PC-3 (cell line): ENCODE measurements at regions not wholly inside any gene's neighbourhood (a gene's known extent, or its start where the extent isn't known, plus 50 kb on each side); places are given as distances from the start of the nearest gene placed in this dataset.

ENCODE experiments used
- ATAC-seq: fragments of 200-7000 bp; cut with Tn5 transposase; 2 replicates; pipeline ENCODE4 v1.9.1; 2020; ENCODE audit warnings: mild to moderate bottlenecking, moderate library complexity
- BruUV-seq: library from RNA; stranded (reverse); fragments of 400-500 nt; replicated peaks from 2 replicates; lab custom pipeline; 2021; lab: Mats Ljungman, UMichigan
- CTCF ChIA-PET: fragments of 300-600 bp; sonication (Branson Sonifier 250); formaldehyde crosslinking; loops from one replicate; lab custom pipeline; 2022; ENCODE audit warnings: antibody characterized with exemption; lab: Charles Lee
- POLR2A ChIA-PET: fragments of 300-600 bp; sonication (Branson Sonifier 250); formaldehyde crosslinking; loops from one replicate; lab custom pipeline; 2022; ENCODE audit warnings: antibody characterized with exemption; ENCODE audit not compliant: unreplicated experiment; lab: Charles Lee
- DNase-seq: peaks from one replicate; pipeline ENCODE4 v3.0.0-alpha.2; 2015
- H2AFZ ChIP-seq: fragments of 300-600 bp; sonication (generic); 2 replicates; pipeline ENCODE4 v1.6.0; 2016; ENCODE audit warnings: antibody characterized with exemption, low read length
- H3F3A ChIP-seq: fragments of 300-600 bp; sonication (generic); one replicate; pipeline ENCODE4 v1.6.0; 2017; ENCODE audit warnings: antibody characterized with exemption, low read length, control low read depth, mild to moderate bottlenecking; ENCODE audit not compliant: unreplicated experiment
- H3K27ac ChIP-seq: fragments of 300-600 bp; sonication (generic); 2 replicates; pipeline ENCODE4 v1.5.1; 2016; ENCODE audit warnings: mild to moderate bottlenecking, low read length
- H3K27me3 ChIP-seq: fragments of 300-600 bp; sonication (generic); 2 replicates; pipeline ENCODE4 v1.6.1; 2016; ENCODE audit warnings: low read length, mixed read lengths
- H3K36me3 ChIP-seq: fragments of 300-600 bp; sonication (generic); 2 replicates; pipeline ENCODE4 v1.6.1; 2016; ENCODE audit warnings: low read depth, mixed run types, low read length, mixed read lengths
- H3K4me1 ChIP-seq: fragments of 300-600 bp; sonication (generic); 2 replicates; pipeline ENCODE4 v1.5.1; 2016; ENCODE audit warnings: low read length; ENCODE audit not compliant: insufficient read depth
- H3K4me2 ChIP-seq: fragments of 300-600 bp; sonication (generic); 2 replicates; pipeline ENCODE4 v1.6.0; 2016; ENCODE audit warnings: low read length
- H3K4me3 ChIP-seq: fragments of 300-600 bp; sonication (generic); 2 replicates; pipeline ENCODE4 v1.5.1; 2016; ENCODE audit warnings: mild to moderate bottlenecking, low read length, mixed read lengths
- H3K79me2 ChIP-seq: fragments of 300-600 bp; sonication (generic); 2 replicates; pipeline ENCODE4 v1.6.1; 2017; ENCODE audit warnings: low read length, mixed read lengths
- H3K9ac ChIP-seq: fragments of 300-600 bp; sonication (generic); 2 replicates; pipeline ENCODE4 v1.6.0; 2016; ENCODE audit warnings: mild to moderate bottlenecking, low read length
- H3K9me2 ChIP-seq: fragments of 300-600 bp; sonication (generic); replicated peaks from 2 replicates; pipeline ENCODE4 v1.6.1; 2016; ENCODE audit warnings: mixed run types, low read length, mixed read lengths
- H3K9me3 ChIP-seq: fragments of 300-600 bp; sonication (generic); 2 replicates; pipeline ENCODE4 v1.6.1; 2016; ENCODE audit warnings: low read length, mixed read lengths
- H4K20me1 ChIP-seq: fragments of 300-600 bp; sonication (generic); 2 replicates; pipeline ENCODE4 v1.6.1; 2016; ENCODE audit warnings: low read length, mixed read lengths
- EZH2 ChIP-seq: fragments of 300-600 bp; sonication (generic); IDR thresholded peaks from one replicate; pipeline ENCODE4 v1.6.1; 2017; ENCODE audit warnings: antibody characterized with exemption, mild to moderate bottlenecking, low read length; ENCODE audit not compliant: unreplicated experiment
- EZH2phosphoT487 ChIP-seq: fragments of 300-600 bp; sonication (generic); IDR thresholded peaks from 2 replicates; pipeline ENCODE4 v1.6.1; 2018; ENCODE audit warnings: mild to moderate bottlenecking, antibody characterized with exemption, low read length, borderline replicate concordance
- intact Hi-C: fragments of 100-400 bp; cut with micrococcal nuclease; formaldehyde crosslinking; loops from 2 replicates; pipeline ENCODE4 v1.9.0; 2023
- TF ChIP-seq, protein P1 (sequence below): fragments of 300-600 bp; sonication (generic); conservative IDR thresholded peaks from 2 replicates; pipeline ENCODE4 v1.5.1; 2017; ENCODE audit warnings: antibody characterized with exemption, low read depth, mild to moderate bottlenecking, low read length

DNA sequence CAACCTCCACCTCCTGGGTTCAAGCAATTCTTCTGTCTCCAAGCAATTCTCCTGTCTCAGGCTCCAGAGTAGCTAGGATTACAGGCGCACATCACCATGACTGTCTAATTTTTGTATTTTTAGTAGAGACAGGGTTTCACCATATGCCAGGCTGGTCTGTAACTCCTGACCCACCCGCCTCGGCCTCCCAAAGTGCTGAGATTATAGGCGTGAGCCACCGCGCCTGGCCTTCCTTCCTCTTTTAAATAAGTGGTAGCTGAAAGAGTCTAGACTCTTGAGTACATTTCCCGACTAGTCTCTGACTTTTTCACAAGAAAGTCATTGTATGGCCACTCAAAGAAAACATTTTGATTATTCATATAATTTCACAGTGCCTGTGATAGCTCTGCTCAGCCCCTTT, 636.2 kb upstream of the ANKRD30A start:
- intact Hi-C loops, result no loop called here
- no peaks in the 10 kb centered on the region for H3K79me2 ChIP-seq

DNA sequence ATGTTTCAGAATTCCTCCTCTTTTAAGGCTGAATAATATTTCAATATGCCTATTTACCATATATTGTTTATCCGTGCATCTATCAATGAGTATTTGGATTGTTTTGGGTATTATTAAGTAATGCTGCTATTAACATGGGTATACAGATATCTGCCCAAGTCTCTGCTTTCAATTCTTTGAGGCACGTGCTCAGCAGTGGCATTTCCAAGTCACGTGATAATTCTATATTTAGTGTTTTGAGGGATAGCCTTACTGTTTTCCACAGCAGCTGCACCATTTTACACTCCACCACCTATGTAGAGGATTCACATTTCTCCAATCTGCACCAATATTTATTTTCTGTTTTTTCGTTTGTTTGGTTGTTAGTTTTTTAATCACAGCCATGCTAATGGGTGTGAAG, 636.8 kb upstream of the ANKRD30A start:
- peaks cover 44% of the 10 kb centered on the region for H3K4me1 ChIP-seq
- no peaks in the 10 kb centered on the region for H3K79me2 ChIP-seq
- H3K9me2 ChIP-seq, result no peaks in the 10 kb centered on the region
- H3K4me3 ChIP-seq, result no peak overlapping the region
- peaks cover 15% of the 10 kb centered on the region for H3F3A ChIP-seq
- TF ChIP-seq EZH2, result no peak
- TF ChIP-seq EZH2phosphoT487, result no peak
- TF ChIP-seq, protein P1, sequence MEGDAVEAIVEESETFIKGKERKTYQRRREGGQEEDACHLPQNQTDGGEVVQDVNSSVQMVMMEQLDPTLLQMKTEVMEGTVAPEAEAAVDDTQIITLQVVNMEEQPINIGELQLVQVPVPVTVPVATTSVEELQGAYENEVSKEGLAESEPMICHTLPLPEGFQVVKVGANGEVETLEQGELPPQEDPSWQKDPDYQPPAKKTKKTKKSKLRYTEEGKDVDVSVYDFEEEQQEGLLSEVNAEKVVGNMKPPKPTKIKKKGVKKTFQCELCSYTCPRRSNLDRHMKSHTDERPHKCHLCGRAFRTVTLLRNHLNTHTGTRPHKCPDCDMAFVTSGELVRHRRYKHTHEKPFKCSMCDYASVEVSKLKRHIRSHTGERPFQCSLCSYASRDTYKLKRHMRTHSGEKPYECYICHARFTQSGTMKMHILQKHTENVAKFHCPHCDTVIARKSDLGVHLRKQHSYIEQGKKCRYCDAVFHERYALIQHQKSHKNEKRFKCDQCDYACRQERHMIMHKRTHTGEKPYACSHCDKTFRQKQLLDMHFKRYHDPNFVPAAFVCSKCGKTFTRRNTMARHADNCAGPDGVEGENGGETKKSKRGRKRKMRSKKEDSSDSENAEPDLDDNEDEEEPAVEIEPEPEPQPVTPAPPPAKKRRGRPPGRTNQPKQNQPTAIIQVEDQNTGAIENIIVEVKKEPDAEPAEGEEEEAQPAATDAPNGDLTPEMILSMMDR, result no peak
- H4K20me1 ChIP-seq, result no peaks in the 10 kb centered on the region
- no peaks in the 10 kb centered on the region for H3K9me3 ChIP-seq
- POLR2A ChIA-PET, result no interaction called here
- ATAC-seq, result no peak
- no peak overlapping the region for H2AFZ ChIP-seq
- intact Hi-C loops, result no loop called here
- CTCF ChIA-PET, result interaction anchor here (0.8 kb wide), 1 partner anchor 188 kb away, joined by 6 read pairs; no protein-coding TSS in a partner anchor
- H3K27ac ChIP-seq, result no peak overlapping the region
- BruUV-seq, result no TSS peak
- no peak overlapping the region for H3K4me2 ChIP-seq
- no peaks in the 10 kb centered on the region for H3K36me3 ChIP-seq
- H3K9ac ChIP-seq, result no peak overlapping the region
- no peaks in the 10 kb centered on the region for H3K27me3 ChIP-seq
- no peak for DNase-seq

More for the DNA sequence above, 636.2 kb upstream of the ANKRD30A start:
- peak overlapping the region; percentile 18 for H2AFZ ChIP-seq
- no peak for TF ChIP-seq EZH2phosphoT487
- TF ChIP-seq, protein P1, result no peak
- no peak for TF ChIP-seq EZH2
- ChIA-PET CTCF (interaction anchor here (0.5 to 1.5 kb wide), 5 partner anchors 34 to 856 kb away, joined by 4 to 13 read pairs (median 6); no protein-coding TSS in a partner anchor), POLR2A (no interaction called here)
- H3K4me2 ChIP-seq, result no peak overlapping the region
- ATAC-seq (no peak), DNase-seq (no peak)
- H3K9ac ChIP-seq, result peak overlapping the region; percentile 79; the same call in 1 of the 2 replicates
- no peaks in the 10 kb centered on the region for H4K20me1 ChIP-seq
- H3K9me3 ChIP-seq, result no peaks in the 10 kb centered on the region
- peak overlapping the region; percentile 83 for H3K27ac ChIP-seq
- H3K9me2 ChIP-seq, result no peaks in the 10 kb centered on the region
- no peak overlapping the region for H3K4me3 ChIP-seq
- H3K4me1 ChIP-seq, result peaks cover 50% of the 10 kb centered on the region
- no peaks in the 10 kb centered on the region for H3K36me3 ChIP-seq
- no TSS peak for BruUV-seq
- peaks cover 21% of the 10 kb centered on the region for H3F3A ChIP-seq
- H3K27me3 ChIP-seq, result no peaks in the 10 kb centered on the region

DNA sequence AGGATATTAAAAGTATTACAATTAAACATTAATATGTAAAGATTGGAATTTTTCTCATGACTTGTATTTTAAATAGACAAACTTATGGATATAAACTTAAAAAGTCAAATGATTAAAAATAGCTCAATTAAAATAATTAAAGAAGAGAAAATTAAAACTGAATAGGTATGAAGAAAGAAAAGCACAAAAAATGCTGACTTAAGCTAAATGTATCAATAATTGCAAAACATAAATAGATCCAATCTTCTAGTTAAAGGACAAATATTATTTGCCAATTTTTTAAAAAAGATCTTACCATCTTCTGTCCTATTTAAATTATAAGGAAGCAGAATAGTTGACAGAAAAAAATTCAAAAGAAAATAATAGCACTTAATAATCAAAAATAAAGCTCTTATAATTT, 646.3 kb upstream of the ANKRD30A start:
- TF ChIP-seq, protein P1, result no peak
- TF ChIP-seq EZH2, result peak; percentile 58
- TF ChIP-seq EZH2phosphoT487, result 0 out of 2 replicates have a peak, but pooled peaks have one; percentile 36
- Histone ChIP-seq H3K36me3 (no peaks in the 10 kb centered on the region), H3K4me3 (no peak overlapping the region), H3K4me1 (peaks cover 7% of the 10 kb centered on the region; the same call in 1 of the 2 replicates), H2AFZ (no peak overlapping the region), H3K27ac (no peak overlapping the region), H3K4me2 (no peak overlapping the region), H3K9me3 (no peaks in the 10 kb centered on the region), H3K9me2 (no peaks in the 10 kb centered on the region), H3F3A (no peaks in the 10 kb centered on the region), H4K20me1 (no peaks in the 10 kb centered on the region), H3K27me3 (no peaks in the 10 kb centered on the region), H3K9ac (no peak overlapping the region), H3K79me2 (no peaks in the 10 kb centered on the region)
- intact Hi-C loops, result no loop called here
- CTCF ChIA-PET, result no interaction called here
- no peak for ATAC-seq
- POLR2A ChIA-PET, result interaction anchor here (0.6 to 0.7 kb wide), 2 partner anchors 156 to 338 kb away, joined by 3 to 5 read pairs; no protein-coding TSS in a partner anchor
- no TSS peak for BruUV-seq
- no peak for DNase-seq
